Hepatocyte (in vitro differentiated cells): ENCODE measurements at regions not wholly inside any gene's neighbourhood (a gene's known extent, or its start where the extent isn't known, plus 50 kb on each side); places are given as distances from the start of the nearest gene placed in this dataset.
"Not testable (repeated sequence)": the region's sequence is repeated elsewhere in the genome, so short reads cannot be mapped to it uniquely, and the experiment has no call there.

Experiments
- DNase-seq: peaks from one replicate; pipeline ENCODE4 v3.0.0-alpha.2; 2016; ENCODE audit warnings: low spot score
- H2AFZ ChIP-seq: fragments of 200-600 bp; sonication (generic); 2 replicates; pipeline ENCODE4 v1.6.0; 2016; ENCODE audit warnings: antibody characterized with exemption, mild to moderate bottlenecking
- H3K27ac ChIP-seq: fragments of 200-600 bp; sonication (generic); 2 replicates; pipeline ENCODE4 v1.5.1; 2016; ENCODE audit warnings: mild to moderate bottlenecking
- H3K27me3 ChIP-seq: fragments of 200-600 bp; sonication (generic); 2 replicates; pipeline ENCODE4 v1.6.1; 2016
- H3K36me3 ChIP-seq: fragments of 200-600 bp; sonication (generic); replicated peaks from 2 replicates; pipeline ENCODE4 v1.5.1; 2016; ENCODE audit warnings: low read depth; ENCODE audit not compliant: insufficient read depth
- H3K4me1 ChIP-seq: fragments of 200-600 bp; sonication (generic); 2 replicates; pipeline ENCODE4 v1.5.1; 2016; ENCODE audit warnings: mild to moderate bottlenecking, moderate library complexity; ENCODE audit not compliant: insufficient read depth
- H3K4me2 ChIP-seq: fragments of 200-600 bp; sonication (generic); 2 replicates; pipeline ENCODE4 v1.6.0; 2016
- H3K4me3 ChIP-seq: fragments of 200-600 bp; sonication (generic); 2 replicates; pipeline ENCODE4 v1.5.1; 2016; ENCODE audit warnings: mild to moderate bottlenecking
- H3K79me2 ChIP-seq: fragments of 200-600 bp; sonication (generic); 2 replicates; pipeline ENCODE4 v1.6.0; 2017; ENCODE audit warnings: mild to moderate bottlenecking
- H3K9me2 ChIP-seq: fragments of 200-600 bp; sonication (generic); replicated peaks from 2 replicates; pipeline ENCODE4 v1.6.0; 2017; ENCODE audit warnings: mild to moderate bottlenecking; ENCODE audit not compliant: insufficient read depth
- H3K9me3 ChIP-seq: fragments of 200-600 bp; sonication (generic); 2 replicates; pipeline ENCODE4 v1.5.1; 2016; ENCODE audit warnings: low read depth, mild to moderate bottlenecking
- H4K20me1 ChIP-seq: fragments of 200-600 bp; sonication (generic); 2 replicates; pipeline ENCODE4 v1.6.0; 2016; ENCODE audit warnings: mild to moderate bottlenecking; ENCODE audit not compliant: insufficient read depth, poor library complexity, severe bottlenecking
- EZH2 ChIP-seq: fragments of 200-600 bp; sonication (generic); IDR thresholded peaks from 2 replicates; pipeline ENCODE4 v1.6.1; 2016; ENCODE audit warnings: antibody characterized with exemption, mild to moderate bottlenecking, borderline replicate concordance
- EZH2phosphoT487 ChIP-seq: fragments of 200-600 bp; sonication (generic); IDR thresholded peaks from one replicate; pipeline ENCODE4 v1.6.1; 2018; ENCODE audit warnings: antibody characterized with exemption, mild to moderate bottlenecking, low read depth, moderate library complexity; ENCODE audit not compliant: unreplicated experiment, severe bottlenecking
- WGBS: methylation state at CpG from one replicate; pipeline ENCODE4 v1.1.6; 2016; ENCODE audit warnings: low lambda C conversion rate; ENCODE audit errors: missing lambda C conversion rate; 5-methylcytosine and 5-hydroxymethylcytosine counted together
- TF ChIP-seq, protein P1 (sequence below): fragments of 200-600 bp; sonication (generic); IDR thresholded peaks from 2 replicates; pipeline ENCODE4 v1.5.1; 2016; ENCODE audit warnings: antibody characterized with exemption, mild to moderate bottlenecking; ENCODE audit not compliant: poor library complexity

DNA sequence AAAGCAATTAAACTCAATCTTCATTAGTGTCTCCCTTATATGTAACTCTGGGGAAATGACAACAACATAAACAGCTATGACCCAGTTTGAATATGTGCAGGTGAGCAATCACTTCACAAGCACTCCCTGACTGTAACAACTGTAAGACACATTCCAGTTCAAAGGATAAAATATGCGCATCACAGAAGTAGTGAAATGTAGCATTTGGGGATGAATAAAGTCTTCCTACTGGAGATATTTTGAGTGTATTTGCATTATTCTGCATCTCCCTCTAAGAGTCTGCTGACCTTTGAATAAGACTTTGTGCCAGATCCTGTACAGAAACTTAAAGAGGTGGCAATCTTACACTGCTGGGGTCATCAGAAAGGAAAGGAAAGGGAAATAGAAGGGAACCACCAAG is 179.5 kb upstream of the TBX18 start:
- WGBS = 95% methylated on average over 1 of the region's 1 CpG
- no peaks in the 10 kb centered on the region for H3K27me3 ChIP-seq
- no peaks in the 10 kb centered on the region for H3K9me2 ChIP-seq
- TF ChIP-seq, protein P1, sequence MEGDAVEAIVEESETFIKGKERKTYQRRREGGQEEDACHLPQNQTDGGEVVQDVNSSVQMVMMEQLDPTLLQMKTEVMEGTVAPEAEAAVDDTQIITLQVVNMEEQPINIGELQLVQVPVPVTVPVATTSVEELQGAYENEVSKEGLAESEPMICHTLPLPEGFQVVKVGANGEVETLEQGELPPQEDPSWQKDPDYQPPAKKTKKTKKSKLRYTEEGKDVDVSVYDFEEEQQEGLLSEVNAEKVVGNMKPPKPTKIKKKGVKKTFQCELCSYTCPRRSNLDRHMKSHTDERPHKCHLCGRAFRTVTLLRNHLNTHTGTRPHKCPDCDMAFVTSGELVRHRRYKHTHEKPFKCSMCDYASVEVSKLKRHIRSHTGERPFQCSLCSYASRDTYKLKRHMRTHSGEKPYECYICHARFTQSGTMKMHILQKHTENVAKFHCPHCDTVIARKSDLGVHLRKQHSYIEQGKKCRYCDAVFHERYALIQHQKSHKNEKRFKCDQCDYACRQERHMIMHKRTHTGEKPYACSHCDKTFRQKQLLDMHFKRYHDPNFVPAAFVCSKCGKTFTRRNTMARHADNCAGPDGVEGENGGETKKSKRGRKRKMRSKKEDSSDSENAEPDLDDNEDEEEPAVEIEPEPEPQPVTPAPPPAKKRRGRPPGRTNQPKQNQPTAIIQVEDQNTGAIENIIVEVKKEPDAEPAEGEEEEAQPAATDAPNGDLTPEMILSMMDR = no peak
- TF ChIP-seq EZH2 = no peak
- no peak for TF ChIP-seq EZH2phosphoT487
- H2AFZ ChIP-seq = no peak overlapping the region
- H3K27ac ChIP-seq = no peak overlapping the region
- no peak overlapping the region for H3K4me3 ChIP-seq
- no peaks in the 10 kb centered on the region for H3K36me3 ChIP-seq
- no peak overlapping the region for H3K4me2 ChIP-seq
- no peak for DNase-seq
- no peaks in the 10 kb centered on the region for H3K9me3 ChIP-seq
- no peaks in the 10 kb centered on the region for H4K20me1 ChIP-seq
- no peaks in the 10 kb centered on the region for H3K79me2 ChIP-seq
- no peaks in the 10 kb centered on the region for H3K4me1 ChIP-seq

DNA sequence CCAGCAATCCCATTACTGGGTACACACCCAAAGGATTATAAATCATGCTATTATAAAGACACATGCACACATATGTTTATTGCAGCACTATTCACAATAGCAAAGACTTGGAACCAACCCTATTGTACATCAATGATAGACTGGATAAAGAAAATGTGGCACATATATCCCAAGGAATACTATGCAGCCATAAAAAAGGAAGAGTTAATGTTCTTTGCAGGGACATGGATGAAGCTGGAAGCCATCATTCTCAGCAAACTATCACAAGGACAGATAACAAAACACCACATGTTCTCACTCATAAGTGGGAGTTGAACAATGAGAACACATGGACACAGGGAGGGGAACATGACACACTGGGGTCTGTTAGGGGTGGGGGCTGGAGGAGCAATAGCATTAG is 177.2 kb upstream of the TBX18 start:
- not testable (repeated sequence) for H3K79me2 ChIP-seq, H3K36me3 ChIP-seq, H3K9me3 ChIP-seq, H3K4me2 ChIP-seq, H3K27me3 ChIP-seq, H3K4me3 ChIP-seq, DNase-seq, H3K9me2 ChIP-seq, H4K20me1 ChIP-seq, H3K27ac ChIP-seq, H2AFZ ChIP-seq, H3K4me1 ChIP-seq

DNA sequence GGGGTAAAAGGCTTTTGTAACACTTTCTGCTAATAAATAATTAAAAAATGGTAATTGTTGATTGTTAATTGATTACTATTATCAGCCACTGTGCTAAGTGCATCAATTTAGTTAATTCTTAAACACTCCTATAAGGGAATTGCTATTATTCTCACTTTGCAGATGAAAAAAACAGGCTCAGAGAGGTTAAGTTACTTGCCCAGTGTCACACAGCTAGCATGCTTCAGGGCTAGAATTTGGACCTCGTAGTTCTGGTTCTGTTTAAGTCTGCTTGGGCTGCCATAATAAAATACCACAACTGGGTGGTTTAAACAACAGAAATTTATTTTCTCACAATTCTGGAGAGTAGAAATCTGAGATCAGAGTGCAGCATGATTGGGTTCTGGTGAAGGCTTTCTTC is 164.8 kb upstream of the TBX18 start:
- Histone ChIP-seq H4K20me1 (no peaks in the 10 kb centered on the region), H3K4me2 (no peak overlapping the region), H3K9me2 (no peaks in the 10 kb centered on the region), H3K4me3 (no peak overlapping the region), H3K9me3 (no peaks in the 10 kb centered on the region), H3K4me1 (no peaks in the 10 kb centered on the region), H3K27me3 (no peaks in the 10 kb centered on the region), H3K79me2 (no peaks in the 10 kb centered on the region), H2AFZ (no peak overlapping the region), H3K36me3 (no peaks in the 10 kb centered on the region), H3K27ac (no peak overlapping the region)
- no peak for DNase-seq
- WGBS = 71% methylated on average over 1 of the region's 1 CpG
- TF ChIP-seq EZH2phosphoT487 = no peak
- no peak for TF ChIP-seq EZH2
- TF ChIP-seq, protein P1 = no peak

DNA sequence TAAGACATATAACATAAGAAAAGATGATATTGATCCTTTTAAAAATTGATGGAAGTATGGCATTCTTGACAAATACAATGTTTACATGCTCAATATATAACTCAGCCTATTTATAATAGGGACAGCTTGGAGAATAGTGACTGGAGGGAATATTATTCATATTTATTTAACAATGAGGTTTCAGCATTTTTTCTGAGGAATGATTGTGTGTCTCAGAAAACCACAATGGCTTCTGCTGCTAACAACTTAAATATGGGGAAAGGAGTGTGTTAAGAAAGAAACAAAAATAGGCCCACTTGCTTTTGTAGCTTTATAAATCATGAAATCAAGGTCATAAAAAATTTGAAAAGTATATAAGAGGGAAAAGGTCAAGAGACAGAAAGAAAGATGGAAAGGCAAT is 163.2 kb upstream of the TBX18 start:
- H3K4me3 ChIP-seq = no peak overlapping the region
- no peaks in the 10 kb centered on the region for H4K20me1 ChIP-seq
- H3K4me2 ChIP-seq = no peak overlapping the region
- DNase-seq = no peak
- no peak overlapping the region for H3K27ac ChIP-seq
- no peaks in the 10 kb centered on the region for H3K9me3 ChIP-seq
- no peaks in the 10 kb centered on the region for H3K36me3 ChIP-seq
- H3K9me2 ChIP-seq = no peaks in the 10 kb centered on the region
- no peaks in the 10 kb centered on the region for H3K79me2 ChIP-seq
- TF ChIP-seq, protein P1 = no peak
- no peak for TF ChIP-seq EZH2phosphoT487
- TF ChIP-seq EZH2 = no peak
- no peaks in the 10 kb centered on the region for H3K4me1 ChIP-seq
- no peak overlapping the region for H2AFZ ChIP-seq
- H3K27me3 ChIP-seq = no peaks in the 10 kb centered on the region
